Transverse colon (tissue), 3 donors: ENCODE measurements at regions not wholly inside any gene's neighbourhood (a gene's known extent, or its start where the extent isn't known, plus 50 kb on each side); places are given as distances from the start of the nearest gene placed in this dataset.

ENCODE experiments used
- EP300 ChIP-seq: sonication (generic); formaldehyde crosslinking; IDR thresholded peaks from one replicate; pipeline ENCODE4 v1.6.1; 2017; ENCODE audit warnings: antibody characterized with exemption, low read depth
- TF ChIP-seq, protein P1 (sequence below), 5 experiments: fragments of 200-600 bp in 3 of 5; fragments of 450-650 bp in 2 of 5; sonication (generic) in 3 of 5; IDR thresholded peaks; 1 replicate in 2 of 5; 2 replicates in 3 of 5; pipeline ENCODE4 v1.5.1; 2016 to 2017; ENCODE audit warnings: antibody characterized with exemption in 5 of 5, inconsistent platforms in 3 of 5, mild to moderate bottlenecking in 2 of 5, moderate library complexity in 1 of 5

GRCh38 chr19:23999821-24000610 is 85.3 kb downstream of the ZNF726 start:
- TF ChIP-seq, protein P1, sequence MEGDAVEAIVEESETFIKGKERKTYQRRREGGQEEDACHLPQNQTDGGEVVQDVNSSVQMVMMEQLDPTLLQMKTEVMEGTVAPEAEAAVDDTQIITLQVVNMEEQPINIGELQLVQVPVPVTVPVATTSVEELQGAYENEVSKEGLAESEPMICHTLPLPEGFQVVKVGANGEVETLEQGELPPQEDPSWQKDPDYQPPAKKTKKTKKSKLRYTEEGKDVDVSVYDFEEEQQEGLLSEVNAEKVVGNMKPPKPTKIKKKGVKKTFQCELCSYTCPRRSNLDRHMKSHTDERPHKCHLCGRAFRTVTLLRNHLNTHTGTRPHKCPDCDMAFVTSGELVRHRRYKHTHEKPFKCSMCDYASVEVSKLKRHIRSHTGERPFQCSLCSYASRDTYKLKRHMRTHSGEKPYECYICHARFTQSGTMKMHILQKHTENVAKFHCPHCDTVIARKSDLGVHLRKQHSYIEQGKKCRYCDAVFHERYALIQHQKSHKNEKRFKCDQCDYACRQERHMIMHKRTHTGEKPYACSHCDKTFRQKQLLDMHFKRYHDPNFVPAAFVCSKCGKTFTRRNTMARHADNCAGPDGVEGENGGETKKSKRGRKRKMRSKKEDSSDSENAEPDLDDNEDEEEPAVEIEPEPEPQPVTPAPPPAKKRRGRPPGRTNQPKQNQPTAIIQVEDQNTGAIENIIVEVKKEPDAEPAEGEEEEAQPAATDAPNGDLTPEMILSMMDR (IDR thresholded peaks at IDR 0.05): no peak
- TF ChIP-seq EP300: no peak
